Daoy (cell line): ENCODE measurements at regions not wholly inside any gene's neighbourhood (a gene's known extent, or its start where the extent isn't known, plus 50 kb on each side); places are given as distances from the start of the nearest gene placed in this dataset.

ENCODE experiments used
- DNase-seq: peaks from one replicate; pipeline ENCODE4 v3.0.0-alpha.2; 2015; ENCODE audit warnings: low read depth

- DNase-seq = no peak
Observed at GRCh38 chr2:82690757-82691411, 1768.2 kb downstream of the SUCLG1 start.

DNA sequence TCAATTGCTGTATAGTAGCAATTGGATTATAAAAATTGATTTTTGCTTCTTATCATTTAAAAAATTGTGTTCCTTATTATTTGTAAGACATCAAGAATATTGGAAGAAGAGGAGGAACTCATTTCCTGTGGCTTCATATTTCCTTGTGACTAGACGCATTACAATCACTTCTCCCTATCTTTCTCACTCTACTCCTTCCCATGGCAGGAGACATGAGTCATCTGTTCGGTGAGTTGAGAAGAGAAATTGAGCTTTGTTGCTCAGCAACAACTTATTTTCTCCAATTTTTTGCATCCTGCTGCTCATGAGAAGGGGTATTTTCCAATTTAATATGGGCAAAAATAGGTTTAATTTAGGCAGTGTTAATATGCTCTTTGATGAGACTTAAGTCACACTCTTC is 1783.9 kb downstream of the SUCLG1 start:
- DNase-seq = no peak

- no peak for DNase-seq
Observed at GRCh38 chr2:82674652-82675051, 1784.4 kb downstream of the SUCLG1 start.

DNA sequence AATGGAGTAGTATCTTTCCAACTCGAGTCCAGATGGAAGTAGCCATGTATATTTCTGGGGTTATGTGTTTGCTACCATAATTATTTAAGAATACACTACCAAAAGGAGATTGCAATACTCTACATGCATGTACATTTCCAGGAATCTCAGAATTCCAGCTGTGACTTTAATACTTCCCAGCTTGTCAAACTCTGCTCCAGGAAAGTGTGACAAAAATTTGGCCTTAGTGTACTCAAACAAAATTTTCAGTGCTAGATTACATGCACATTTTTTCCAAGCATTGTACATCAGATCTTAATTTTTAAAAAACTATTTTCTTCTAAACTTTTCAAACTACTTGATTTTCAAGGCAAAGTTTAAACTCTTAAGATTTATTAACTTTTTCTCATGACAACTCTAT is 1791.6 kb downstream of the SUCLG1 start:
- DNase-seq = no peak

- DNase-seq = no peak
Observed at GRCh38 chr2:82665691-82666090, 1793.4 kb downstream of the SUCLG1 start.

- no peak for DNase-seq
Observed at GRCh38 chr2:82657106-82657505, 1802.0 kb downstream of the SUCLG1 start.

- DNase-seq = no peak
Observed at GRCh38 chr2:82656420-82656819, 1802.7 kb downstream of the SUCLG1 start.

DNA sequence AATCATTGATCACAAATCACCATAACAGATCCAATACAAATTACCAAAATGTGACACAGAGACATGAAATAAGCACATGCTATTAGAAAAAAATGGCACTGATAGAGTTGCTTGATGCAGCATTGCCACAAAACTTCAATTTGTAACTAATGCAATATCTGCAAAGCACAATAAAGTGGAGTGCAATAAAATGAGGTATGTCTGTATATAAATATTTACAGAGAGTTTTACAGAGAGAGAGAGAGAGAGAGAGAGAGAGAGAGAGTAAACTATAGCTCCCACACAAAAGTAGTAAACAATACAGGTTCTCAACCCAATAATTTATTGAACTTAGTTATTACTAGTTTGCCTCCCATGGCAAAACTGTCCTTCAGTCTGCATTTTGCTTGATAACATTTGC is 1807.0 kb downstream of the SUCLG1 start:
- no peak for DNase-seq

- DNase-seq = no peak
Observed at GRCh38 chr2:82650038-82650437, 1809.0 kb downstream of the SUCLG1 start.

GRCh38 chr2:82641598-82642180 is 1817.4 kb downstream of the SUCLG1 start:
- DNase-seq = no peak

GRCh38 chr2:82636402-82637020 is 1822.6 kb downstream of the SUCLG1 start:
- no peak for DNase-seq

DNA sequence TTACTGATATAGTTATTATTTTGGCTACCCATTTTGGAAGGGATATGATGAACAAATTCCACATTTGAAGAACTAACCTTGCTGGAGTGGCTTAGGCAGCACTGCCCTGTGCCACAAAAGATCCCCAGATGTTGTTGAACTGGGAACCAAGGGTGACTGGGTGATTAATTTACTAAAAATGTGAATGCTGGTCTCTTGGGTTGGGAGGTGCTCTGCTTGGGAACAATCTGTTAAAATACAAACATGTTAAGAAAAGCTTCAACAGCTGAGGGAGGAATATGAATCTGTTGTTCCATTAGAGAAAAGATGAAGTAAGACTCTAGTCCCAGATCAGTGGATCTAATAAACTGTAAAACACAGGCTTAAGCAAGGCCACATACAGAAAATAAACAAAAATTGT is 1860.1 kb downstream of the SUCLG1 start:
- DNase-seq = no peak

DNA sequence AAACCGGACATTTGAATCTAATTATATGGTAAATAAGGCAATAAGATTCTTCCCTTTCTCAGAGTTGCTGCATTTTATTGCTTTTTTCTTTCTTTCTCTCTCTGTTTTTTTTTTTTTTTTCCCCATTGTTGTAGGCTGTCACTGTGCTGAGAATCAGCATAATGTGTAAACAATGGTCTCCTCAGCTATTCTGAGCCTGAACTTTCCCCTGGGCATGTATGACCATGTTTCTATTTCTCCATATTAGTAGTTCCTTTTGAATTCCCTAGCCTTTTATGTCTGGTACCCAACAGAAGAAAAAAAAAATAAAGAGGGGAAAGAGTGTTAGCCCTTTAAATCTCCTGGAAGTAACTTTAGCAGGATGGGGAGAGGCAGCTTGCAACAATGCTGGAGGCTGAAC is 1862.5 kb downstream of the SUCLG1 start:
- DNase-seq = no peak

- DNase-seq = no peak
Observed at GRCh38 chr2:82591718-82592117, 1867.4 kb downstream of the SUCLG1 start.

DNA sequence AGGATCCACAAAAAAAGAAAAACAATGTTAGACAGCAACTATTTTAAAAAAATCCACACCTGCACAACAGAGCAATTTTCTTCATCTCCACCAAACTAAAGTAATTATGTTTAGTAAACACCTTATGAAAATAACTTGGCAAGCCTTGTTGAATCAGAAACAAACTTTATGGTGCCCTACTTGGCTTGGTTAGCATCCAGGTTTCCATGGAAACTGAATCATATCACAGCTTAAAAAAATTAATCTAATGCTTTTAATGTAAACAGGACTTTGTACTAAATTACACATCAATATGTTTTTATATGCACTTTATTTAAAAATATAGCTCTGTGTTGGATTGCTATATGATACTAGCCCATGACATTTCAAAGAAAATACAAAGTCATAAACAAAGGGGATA is 1882.4 kb downstream of the SUCLG1 start:
- DNase-seq = no peak

GRCh38 chr2:82539280-82539621 is 1919.8 kb downstream of the SUCLG1 start:
- no peak for DNase-seq

GRCh38 chr2:82538590-82539279 is 1920.3 kb downstream of the SUCLG1 start:
- no peak for DNase-seq

GRCh38 chr2:82528288-82528687 is 1930.8 kb downstream of the SUCLG1 start:
- DNase-seq = no peak

DNA sequence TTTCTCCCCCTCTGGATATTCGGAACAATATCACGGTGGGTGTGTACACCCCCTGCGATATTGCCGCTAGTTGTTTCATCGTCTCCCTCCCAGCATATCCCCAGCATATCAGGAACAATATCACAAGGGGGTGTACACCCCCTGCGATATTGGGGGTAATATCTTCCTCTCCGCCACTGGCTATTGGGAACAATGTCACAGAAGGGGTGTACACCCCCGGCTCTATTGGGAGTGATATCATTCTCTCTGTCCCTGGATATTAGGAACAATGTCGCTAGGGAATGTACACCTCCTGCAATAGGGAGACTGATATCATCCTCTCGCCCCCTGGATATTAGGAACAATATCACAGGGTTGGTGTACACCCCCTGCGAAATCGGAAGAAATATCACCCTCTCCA is 1932.0 kb downstream of the SUCLG1 start:
- DNase-seq = no peak

DNA sequence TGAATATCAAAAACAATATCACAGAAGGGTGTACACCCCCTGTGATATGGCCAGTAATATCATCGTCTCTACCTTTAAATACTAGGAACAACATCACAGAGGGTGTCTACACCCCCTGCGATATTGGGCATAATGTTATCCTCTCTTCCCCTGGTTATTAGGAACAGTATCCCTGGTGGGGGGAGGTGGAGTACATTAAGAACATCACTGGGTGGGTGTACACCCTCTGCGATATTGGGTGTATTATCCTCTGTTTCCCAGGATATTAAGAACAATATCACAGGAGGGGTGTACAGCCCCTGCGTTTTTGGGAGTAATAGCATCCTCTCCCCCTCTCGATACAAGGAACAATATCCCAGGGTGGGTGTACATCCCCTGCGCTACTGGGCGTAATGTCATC is 1932.8 kb downstream of the SUCLG1 start:
- no peak for DNase-seq

GRCh38 chr2:82525744-82526143 is 1933.3 kb downstream of the SUCLG1 start:
- no peak for DNase-seq

- DNase-seq = no peak
Observed at GRCh38 chr2:82524826-82525225, 1934.3 kb downstream of the SUCLG1 start.

GRCh38 chr2:82511894-82512293 is 1947.2 kb downstream of the SUCLG1 start:
- no peak for DNase-seq
